Heart right ventricle (tissue), 16 donors: ENCODE measurements at regions not wholly inside any gene's neighbourhood (a gene's known extent, or its start where the extent isn't known, plus 50 kb on each side); places are given as distances from the start of the nearest gene placed in this dataset.
A peak's percentile ranks its signal among the peaks of the same experiment; 100 is the strongest.
"Not testable (repeated sequence)": the region's sequence is repeated elsewhere in the genome, so short reads cannot be mapped to it uniquely, and the experiment has no call there.

Experiments
- ATAC-seq, 8 donors: fragments of 200-7000 bp; cut with Tn5 transposase; one replicate each; pipeline ENCODE4 v1.9.1; 2020; ENCODE audit warnings: mild to moderate bottlenecking in 8 of 8, moderate library complexity in 8 of 8, moderate number of reproducible peaks in 1 of 8
- DNase-seq, 2 donors: peaks; one replicate each; pipeline ENCODE4 v3.0.0-alpha.2; 2020
- H3K27ac ChIP-seq, 10 donors: fragments of 200-600 bp; sonication (generic) in 2 of 10; one replicate each; pipeline versions ENCODE4 v1.5.0 to v1.8.0; 2020 to 2022; ENCODE audit warnings: mild to moderate bottlenecking in 3 of 10
- H3K27me3 ChIP-seq, 7 donors: fragments of 200-600 bp; one replicate each; pipeline ENCODE4 v1.8.0; 2021 to 2022; ENCODE audit warnings: mild to moderate bottlenecking in 2 of 7
- H3K36me3 ChIP-seq, 9 donors: fragments of 200-600 bp; sonication (generic) in 1 of 9; one replicate each; pipeline versions ENCODE4 v1.5.0 to v1.8.0; 2020 to 2022; ENCODE audit warnings: mild to moderate bottlenecking in 2 of 9
- H3K4me1 ChIP-seq, 9 donors: fragments of 200-600 bp; sonication (generic) in 1 of 9; one replicate each; pipeline versions ENCODE4 v1.5.0 to v1.8.0; 2020 to 2022; ENCODE audit warnings: mild to moderate bottlenecking in 4 of 9
- H3K4me3 ChIP-seq, 10 donors: fragments of 200-600 bp; sonication (generic) in 2 of 10; one replicate each; pipeline versions ENCODE4 v1.5.0 to v1.8.0; 2020 to 2022; ENCODE audit warnings: mild to moderate bottlenecking in 7 of 10, moderate library complexity in 2 of 10
- H3K9me3 ChIP-seq, 11 donors: fragments of 200-600 bp in 10 of 11; sonication (generic) in 2 of 11; one replicate each; pipeline versions ENCODE4 v1.5.0 to v1.8.0; 2013 to 2022; ENCODE audit warnings: mild to moderate bottlenecking in 2 of 11, control low read depth in 1 of 11, moderate library complexity in 1 of 11
- WGBS, 2 donors: extraction: QIAGEN DNeasy Blood & Tissue Kit; methylation state at CpG; one replicate each; pipeline ENCODE4 v1.1.7; 2013; ENCODE audit warnings: inconsistent platforms in 1 of 2; 5-methylcytosine and 5-hydroxymethylcytosine counted together
- intact Hi-C, 10 donors: fragments of 100-400 bp; cut with DNase I; formaldehyde crosslinking; loops; one replicate each; pipeline versions ENCODE4 v1.11.1 to v1.14.2; 2022
- TF ChIP-seq, protein P1 (sequence below), 9 donors: fragments of 200-600 bp; sonication (generic) in 2 of 9; IDR thresholded peaks; one replicate each; pipeline versions ENCODE4 v1.5.0 to v1.8.0; 2021 to 2022; ENCODE audit warnings: antibody characterized with exemption in 9 of 9, mild to moderate bottlenecking in 5 of 9, moderate library complexity in 1 of 9
- donor health status: Arrhythmogenic right ventricular cardiomyopathy.
- donor health status: ischemic (EF 13 %, LVEDD 7.1; RV severe dilation, severe dysfunction).
- donor health status: healthy with polysubstance abuse.
- donor health status: DM: no; HTN: yes; CAD: no.
- donor health status: DM: no; HTN: no; CAD: no.
- donor health status: ischemic (EF 25% LVEDD 6.9; RV normal size, moderate dysfunction).
- donor health status: ischemic (EF 25% LVEDD 5.7; RV mildly dilated, moderate dysfunction).
- donor health status: healthy.
- donor health status: DM: yes; HTN: yes; CAD: no.
- donor health status: Ischemic cardiomyopathy.
- donor health status: ischemic (EF 35%, LVEDD 5.7; RV mildly dilated, moderate dysfunction).
- donor health status: nonischemic (EF 11% LVEDD 7.7; RV severe dilation, severe dysfunction).
- donor health status: DM: yes; HTN: yes; CAD: no.
- donor health status: PGD.
- donor health status: ischemic (EF 29% LVEDD 5.4; RV normal size, mild dysfunction).
- donor health status: nonischemic (EF 23%, LVEDD 6.1; RV moderate dilation, normal function).

DNA sequence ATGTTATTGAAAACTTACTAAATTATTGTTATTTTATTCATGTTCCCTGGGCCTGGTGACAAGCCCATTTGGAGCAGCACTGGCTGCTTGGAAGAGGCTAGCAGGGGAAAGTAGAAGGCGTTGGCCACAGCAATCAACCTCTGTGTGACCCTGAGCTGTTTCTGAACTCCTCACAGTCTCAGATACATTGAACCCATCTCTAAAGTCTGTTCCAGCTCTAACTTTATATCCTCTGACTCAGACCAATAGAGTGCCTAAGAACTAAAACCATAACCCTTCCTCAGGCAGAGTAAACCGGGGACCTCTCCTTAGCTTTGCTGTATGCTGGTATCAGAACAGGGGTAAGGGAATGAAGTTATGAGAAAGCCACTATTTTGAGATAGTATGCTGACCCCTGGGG, 96.4 kb upstream of the NOL4 start:
- Histone ChIP-seq H3K27me3 (peaks cover 0 to 3% (median 0%) of the 10 kb centered on the region in 7 donors), H3K4me3 (no peak overlapping the region), H3K36me3 (no peaks in the 10 kb centered on the region), H3K9me3 (peaks cover 0 to 2% (median 0%) of the 10 kb centered on the region in 11 donors), H3K4me1 (no peaks in the 10 kb centered on the region), H3K27ac (no peak overlapping the region)
- intact Hi-C loops = loop anchor here in 9 of 10 donors (5.0 to 10.0 kb wide), 5 partner anchors 189 to 1086 kb away; no protein-coding TSS in a partner anchor
- TF ChIP-seq, protein P1, sequence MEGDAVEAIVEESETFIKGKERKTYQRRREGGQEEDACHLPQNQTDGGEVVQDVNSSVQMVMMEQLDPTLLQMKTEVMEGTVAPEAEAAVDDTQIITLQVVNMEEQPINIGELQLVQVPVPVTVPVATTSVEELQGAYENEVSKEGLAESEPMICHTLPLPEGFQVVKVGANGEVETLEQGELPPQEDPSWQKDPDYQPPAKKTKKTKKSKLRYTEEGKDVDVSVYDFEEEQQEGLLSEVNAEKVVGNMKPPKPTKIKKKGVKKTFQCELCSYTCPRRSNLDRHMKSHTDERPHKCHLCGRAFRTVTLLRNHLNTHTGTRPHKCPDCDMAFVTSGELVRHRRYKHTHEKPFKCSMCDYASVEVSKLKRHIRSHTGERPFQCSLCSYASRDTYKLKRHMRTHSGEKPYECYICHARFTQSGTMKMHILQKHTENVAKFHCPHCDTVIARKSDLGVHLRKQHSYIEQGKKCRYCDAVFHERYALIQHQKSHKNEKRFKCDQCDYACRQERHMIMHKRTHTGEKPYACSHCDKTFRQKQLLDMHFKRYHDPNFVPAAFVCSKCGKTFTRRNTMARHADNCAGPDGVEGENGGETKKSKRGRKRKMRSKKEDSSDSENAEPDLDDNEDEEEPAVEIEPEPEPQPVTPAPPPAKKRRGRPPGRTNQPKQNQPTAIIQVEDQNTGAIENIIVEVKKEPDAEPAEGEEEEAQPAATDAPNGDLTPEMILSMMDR (IDR thresholded peaks at IDR 0.05) = no peak
- 78 to 90% methylated on average over 2 of the region's 2 CpGs for WGBS, 2 donors
- DNase-seq (no peak), ATAC-seq (no peak)

DNA sequence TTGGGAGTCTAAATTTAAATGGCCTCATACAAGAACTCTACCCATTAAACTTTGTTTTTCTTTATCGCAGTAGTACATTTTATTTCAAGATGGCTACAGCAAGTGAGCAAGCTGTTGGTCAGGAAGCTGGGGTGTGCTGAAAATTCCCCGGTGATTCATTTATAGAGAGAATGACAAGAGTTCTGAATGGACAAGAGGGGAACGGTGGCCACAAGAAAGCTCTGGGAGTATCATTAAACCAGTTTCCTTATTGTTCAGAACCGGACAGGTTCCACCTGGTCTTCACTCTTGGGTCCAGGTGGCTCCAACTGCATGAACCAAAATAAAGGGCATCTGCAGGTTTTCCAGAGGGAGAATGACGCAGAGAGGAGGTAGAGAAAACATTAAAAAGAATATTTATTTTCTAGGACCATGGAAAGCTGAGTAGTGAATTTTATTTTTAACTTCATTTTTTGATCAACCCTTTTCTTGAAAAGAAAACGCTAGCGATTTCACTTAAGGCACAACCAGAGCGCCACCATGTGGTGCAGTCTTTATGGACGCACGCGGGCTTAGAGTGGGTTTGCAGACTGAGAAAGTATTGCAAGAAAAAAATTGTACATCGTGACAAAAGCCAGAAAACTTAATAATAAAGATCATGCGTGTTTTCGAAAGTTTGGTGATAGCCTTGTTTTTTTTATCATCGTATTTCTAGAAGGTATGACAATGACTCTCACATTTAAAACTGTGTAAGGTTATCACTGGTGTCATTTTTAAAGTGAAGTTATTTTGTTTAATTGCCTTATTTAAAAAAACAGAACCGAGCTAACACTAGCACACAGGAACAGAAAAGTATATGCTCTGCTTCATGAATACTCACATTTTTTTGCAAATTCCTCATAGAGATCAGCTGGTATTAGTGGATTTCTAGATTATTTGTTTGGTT, 97.9 kb upstream of the NOL4 start:
- intact Hi-C loops = loop anchor here in 9 of 10 donors (2.0 to 10.0 kb wide), 6 partner anchors 190 to 1088 kb away; no protein-coding TSS in a partner anchor
- Histone ChIP-seq H3K36me3 (no peaks in the 10 kb centered on the region), H3K9me3 (peaks cover 0 to 9% (median 0%) of the 10 kb centered on the region in 11 donors), H3K27me3 (peaks cover 0 to 3% (median 0%) of the 10 kb centered on the region in 7 donors), H3K27ac (no peak overlapping the region), H3K4me3 (no peak overlapping the region), H3K4me1 (no peaks in the 10 kb centered on the region)
- WGBS, 2 donors = 21 to 22% methylated on average over 16 of the region's 16 CpGs
- TF ChIP-seq, protein P1 (IDR thresholded peaks at IDR 0.05) = peak; percentile 15 to 71 (median 61)
- ATAC-seq (no peak), DNase-seq (peak in 1 of 2 donors; percentile 15)

DNA sequence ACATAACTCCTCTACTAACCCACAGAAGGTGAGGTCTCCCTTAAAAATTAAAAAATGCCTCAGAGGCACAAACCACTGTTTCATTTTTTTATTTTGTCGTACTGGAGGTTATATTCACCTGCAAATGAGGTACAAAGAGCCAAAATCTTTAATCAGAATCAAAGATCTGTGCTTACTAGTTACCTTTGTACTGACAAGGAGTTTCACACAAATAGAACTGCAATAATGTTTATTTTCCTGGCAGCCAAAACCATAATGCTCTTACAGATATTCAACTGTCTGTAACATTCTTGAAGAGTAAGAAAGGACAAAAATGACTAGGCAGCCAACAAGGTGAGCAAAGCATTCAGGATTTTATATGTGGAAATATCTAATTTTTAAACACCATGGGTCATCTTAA, 105.1 kb upstream of the NOL4 start:
- WGBS, 2 donors = 73 to 90% methylated on average over 1 of the region's 1 CpG
- Histone ChIP-seq H3K4me1 (no peaks in the 10 kb centered on the region), H3K9me3 (peaks cover 0 to 9% (median 0%) of the 10 kb centered on the region in 11 donors), H3K36me3 (no peaks in the 10 kb centered on the region), H3K27ac (no peak overlapping the region), H3K4me3 (no peak overlapping the region), H3K27me3 (no peaks in the 10 kb centered on the region)
- TF ChIP-seq, protein P1 (IDR thresholded peaks at IDR 0.05) = no peak
- ATAC-seq (no peak), DNase-seq (no peak)
- intact Hi-C loops = loop anchor here in 4 of 10 donors (10.0 kb wide), 3 partner anchors 205 to 1095 kb away; no protein-coding TSS in a partner anchor

DNA sequence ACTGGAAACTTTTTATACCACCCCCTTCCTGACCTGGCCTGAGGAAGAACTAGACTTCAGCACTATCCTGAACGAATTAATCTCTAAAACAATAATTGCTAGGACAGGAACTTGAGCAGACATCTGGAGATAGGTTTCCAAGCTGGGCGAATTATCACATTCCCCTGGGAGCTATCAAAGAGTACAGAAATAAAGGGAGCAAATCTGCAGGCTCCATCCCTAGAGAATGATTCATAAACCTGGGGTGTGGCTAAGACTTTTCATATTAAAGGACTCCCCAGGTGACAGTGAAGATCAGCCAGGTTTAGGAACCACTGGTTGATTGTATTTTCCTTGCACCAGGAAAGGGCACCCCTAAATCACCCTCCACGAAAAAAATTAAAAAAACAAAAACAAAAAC, 105.6 kb upstream of the NOL4 start:
- Histone ChIP-seq H3K27ac (no peak overlapping the region), H3K27me3 (no peaks in the 10 kb centered on the region), H3K9me3 (peaks cover 0 to 9% (median 0%) of the 10 kb centered on the region in 11 donors), H3K36me3 (no peaks in the 10 kb centered on the region), H3K4me3 (no peak overlapping the region), H3K4me1 (no peaks in the 10 kb centered on the region)
- WGBS, 2 donors = 41 to 47% methylated on average over 3 of the region's 3 CpGs
- ATAC-seq (no peak), DNase-seq (no peak)
- intact Hi-C loops = no loop called here
- TF ChIP-seq, protein P1 (IDR thresholded peaks at IDR 0.05) = no peak

DNA sequence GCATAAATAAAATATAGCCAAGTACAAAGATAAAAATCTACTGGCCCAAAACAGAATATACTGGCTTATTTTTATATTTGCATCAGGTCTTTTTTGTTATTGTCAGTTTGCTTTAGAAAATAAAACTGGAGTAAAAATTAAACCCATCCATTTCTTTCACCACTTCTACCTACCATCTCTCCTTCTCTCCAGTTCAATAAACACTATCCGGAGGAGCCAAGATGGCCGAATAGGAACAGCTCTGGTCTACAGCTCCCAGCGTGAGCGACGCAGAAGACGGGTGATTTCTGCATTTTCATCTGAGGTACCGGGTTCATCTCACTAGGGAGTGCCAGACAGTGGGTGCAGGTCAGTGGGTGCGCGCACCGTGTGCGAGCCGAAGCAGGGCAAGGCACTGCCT, 106.2 kb upstream of the NOL4 start:
- DNase-seq, intact Hi-C loops, H3K4me1 ChIP-seq, ATAC-seq, H3K9me3 ChIP-seq, H3K36me3 ChIP-seq, H3K27ac ChIP-seq, H3K4me3 ChIP-seq, H3K27me3 ChIP-seq: not testable (repeated sequence)
- WGBS, 2 donors = 94 to 96% methylated on average over 12 of the region's 12 CpGs

DNA sequence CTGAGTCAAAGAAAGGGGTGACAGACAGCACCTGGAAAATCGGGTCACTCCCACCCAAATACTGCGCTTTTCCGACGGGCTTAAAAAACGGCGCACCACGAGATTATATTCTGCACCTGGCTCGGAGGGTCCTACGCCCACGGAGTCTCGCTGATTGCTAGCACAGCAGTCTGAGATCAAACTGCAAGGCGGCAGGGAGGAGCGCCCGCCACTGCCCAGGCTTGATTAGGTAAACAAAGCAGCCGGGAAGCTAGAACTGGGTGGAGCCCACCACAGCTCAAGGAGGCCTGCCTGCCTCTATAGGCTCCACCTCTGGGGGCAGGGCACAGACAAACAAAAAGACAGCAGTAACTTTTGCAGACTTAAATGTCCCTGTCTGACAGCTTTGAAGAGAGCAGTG, 106.6 kb upstream of the NOL4 start:
- 64 to 78% methylated on average over 8 to 14 of the region's 15 CpGs for WGBS, 2 donors
- H3K27ac ChIP-seq, H3K4me3 ChIP-seq, DNase-seq, H3K4me1 ChIP-seq, intact Hi-C loops, H3K36me3 ChIP-seq, ATAC-seq, H3K9me3 ChIP-seq, H3K27me3 ChIP-seq: not testable (repeated sequence)
